WTC11 (cell line): ENCODE measurements at regions not wholly inside any gene's neighbourhood (a gene's known extent, or its start where the extent isn't known, plus 50 kb on each side); places are given as distances from the start of the nearest gene placed in this dataset.

Experiments used
- ATAC-seq: fragments of 200-7000 bp; cut with Tn5 transposase; 2 replicates; pipeline ENCODE4 v1.10.0; 2021; ENCODE audit warnings: mild to moderate bottlenecking, moderate library complexity
- CTCF ChIA-PET: fragments of 300-600 bp; sonication (Branson Sonifier 250); formaldehyde crosslinking; loops from one replicate; lab custom pipeline; 2021; ENCODE audit warnings: antibody characterized with exemption; lab: Charles Lee
- POLR2A ChIA-PET: fragments of 350-600 bp; sonication (Branson Sonifier 250); formaldehyde crosslinking; loops from one replicate; lab custom pipeline; 2021; ENCODE audit warnings: antibody characterized with exemption; lab: Charles Lee
- DNase-seq: peaks from one replicate; pipeline ENCODE4 v3.0.0; 2021; ENCODE audit warnings: low spot score
- H3K27ac Mint-ChIP-seq: 2 replicates; pipeline ENCODE4 v1.8.0; 2021; ENCODE audit warnings: mixed read lengths
- H3K27me3 Mint-ChIP-seq: 2 replicates; pipeline ENCODE4 v1.8.0; 2021; ENCODE audit warnings: low read depth, mild to moderate bottlenecking, moderate library complexity, mixed read lengths
- H3K36me3 Mint-ChIP-seq: 2 replicates; pipeline ENCODE4 v1.8.0; 2021; ENCODE audit warnings: mixed read lengths
- H3K4me1 Mint-ChIP-seq: 2 replicates; pipeline ENCODE4 v1.8.0; 2022; ENCODE audit warnings: mixed read lengths
- H3K4me3 Mint-ChIP-seq: 2 replicates; pipeline ENCODE4 v1.8.0; 2021; ENCODE audit warnings: mild to moderate bottlenecking, moderate library complexity, mixed read lengths
- H3K9me3 Mint-ChIP-seq: 2 replicates; pipeline ENCODE4 v1.8.0; 2021; ENCODE audit warnings: mixed read lengths
- ESRRA ChIP-seq: sonication (generic); formaldehyde crosslinking; IDR thresholded peaks from 2 replicates; pipeline ENCODE4 v1.8.1; 2022; ENCODE audit warnings: mild to moderate bottlenecking, missing genetic modification reagents, borderline replicate concordance
- FOXP1 ChIP-seq: sonication (generic); formaldehyde crosslinking; IDR thresholded peaks from 2 replicates; pipeline ENCODE4 v1.8.0; 2022; ENCODE audit warnings: missing genetic modification reagents, mild to moderate bottlenecking, moderate library complexity, borderline replicate concordance
- GRHL2 ChIP-seq: fragments of 250-450 bp; sonication (Bioruptor Pico); IDR thresholded peaks from 2 replicates; pipeline ENCODE4 v1.8.0; 2022; ENCODE audit warnings: mild to moderate bottlenecking, moderate library complexity; ENCODE audit not compliant: insufficient replicate concordance, severe bottlenecking
- GTF2I ChIP-seq: fragments of 250-450 bp; sonication (Bioruptor Pico); conservative IDR thresholded peaks from 2 replicates; pipeline ENCODE4 v1.4.0; 2021; ENCODE audit warnings: mild to moderate bottlenecking
- IRF2 ChIP-seq: sonication (generic); formaldehyde crosslinking; IDR thresholded peaks from 2 replicates; pipeline ENCODE4 v1.8.0; 2022; ENCODE audit warnings: low read depth, missing genetic modification reagents, borderline replicate concordance
- NFATC4 ChIP-seq: fragments of 250-450 bp; sonication (Bioruptor Pico); IDR thresholded peaks from 2 replicates; pipeline ENCODE4 v1.9.0; 2021; ENCODE audit warnings: mild to moderate bottlenecking
- NR1H2 ChIP-seq: sonication (generic); formaldehyde crosslinking; IDR thresholded peaks from 2 replicates; pipeline ENCODE4 v1.9.0; 2021; ENCODE audit warnings: mild to moderate bottlenecking, moderate library complexity, missing genetic modification reagents
- RELA ChIP-seq: sonication (generic); formaldehyde crosslinking; IDR thresholded peaks from 2 replicates; pipeline ENCODE4 v1.8.1; 2022; ENCODE audit warnings: missing genetic modification reagents, mild to moderate bottlenecking, borderline replicate concordance
- SMAD4 ChIP-seq: sonication (generic); formaldehyde crosslinking; IDR thresholded peaks from 2 replicates; pipeline ENCODE4 v1.8.0; 2022; ENCODE audit warnings: mild to moderate bottlenecking, missing genetic modification reagents
- ZNF396 ChIP-seq: fragments of 250-450 bp; sonication (Bioruptor Pico); IDR thresholded peaks from 2 replicates; pipeline ENCODE4 v1.8.0; 2021; ENCODE audit warnings: mild to moderate bottlenecking, moderate library complexity, borderline replicate concordance
- ZNF416 ChIP-seq: fragments of 250-450 bp; sonication (Bioruptor Pico); IDR thresholded peaks from 2 replicates; pipeline ENCODE4 v1.9.0; 2021; ENCODE audit warnings: mild to moderate bottlenecking, inconsistent platforms
- TF ChIP-seq, protein P1 (sequence below): sonication (generic); formaldehyde crosslinking; IDR thresholded peaks from 2 replicates; pipeline ENCODE4 v1.8.1; 2023; ENCODE audit warnings: mild to moderate bottlenecking, moderate library complexity, missing genetic modification reagents
- TF ChIP-seq, protein P2 (sequence below): sonication (generic); formaldehyde crosslinking; IDR thresholded peaks from 2 replicates; pipeline ENCODE4 v1.8.1; 2022; ENCODE audit warnings: mild to moderate bottlenecking, missing genetic modification reagents, moderate library complexity, borderline replicate concordance
- TF ChIP-seq, protein P3 (sequence below): fragments of 250-450 bp; sonication (Bioruptor Pico); IDR thresholded peaks from 2 replicates; pipeline ENCODE4 v1.9.0; 2021; ENCODE audit warnings: mild to moderate bottlenecking
- TF ChIP-seq, protein P4 (sequence below): sonication (generic); formaldehyde crosslinking; IDR thresholded peaks from 2 replicates; pipeline ENCODE4 v1.8.1; 2023; ENCODE audit warnings: mild to moderate bottlenecking, missing genetic modification reagents, moderate library complexity
- TF ChIP-seq, protein P5 (sequence below): sonication (generic); formaldehyde crosslinking; IDR thresholded peaks from 2 replicates; pipeline ENCODE4 v1.8.1; 2023; ENCODE audit warnings: mild to moderate bottlenecking, missing genetic modification reagents, moderate library complexity
- TF ChIP-seq, protein P6 (sequence below): sonication (generic); formaldehyde crosslinking; IDR thresholded peaks from 2 replicates; pipeline ENCODE4 v1.8.0; 2022; ENCODE audit warnings: mild to moderate bottlenecking, missing genetic modification reagents
- TF ChIP-seq, protein P7 (sequence below): sonication (generic); formaldehyde crosslinking; IDR thresholded peaks from 2 replicates; pipeline ENCODE4 v1.8.1; 2022; ENCODE audit warnings: low read depth, mild to moderate bottlenecking, moderate library complexity, missing genetic modification reagents, borderline replicate concordance
- TF ChIP-seq, protein P8 (sequence below): sonication (generic); formaldehyde crosslinking; IDR thresholded peaks from 2 replicates; pipeline ENCODE4 v1.8.1; 2023; ENCODE audit warnings: mild to moderate bottlenecking, missing genetic modification reagents

DNA sequence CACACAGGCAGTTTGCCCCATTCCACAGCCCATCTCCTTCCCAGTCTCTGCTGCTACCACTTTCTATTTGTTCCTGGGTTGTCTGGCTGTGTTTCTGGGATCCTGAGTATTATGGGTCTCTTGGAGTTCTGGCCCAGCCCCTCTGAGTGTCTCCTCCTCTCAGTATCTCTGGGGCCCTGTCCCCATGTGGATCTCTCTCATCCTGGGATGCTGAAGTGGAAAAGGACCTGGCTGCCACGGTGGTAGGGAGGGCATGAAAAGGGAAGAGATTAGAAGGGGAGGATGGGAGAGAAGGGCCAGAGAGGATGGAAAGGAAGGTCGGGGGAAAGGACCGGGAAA, 54.5 kb upstream of the LBX1 start:
- Mint-ChIP-seq H3K27me3 (peaks cover 70% of the 10 kb centered on the region), H3K4me3 (peak overlapping the region; percentile 63), H3K36me3 (no peaks in the 10 kb centered on the region), H3K27ac (no peak overlapping the region), H3K9me3 (no peaks in the 10 kb centered on the region), H3K4me1 (peaks cover 62% of the 10 kb centered on the region)
- POLR2A ChIA-PET: interaction anchor here (0.9 kb wide), 1 partner anchor 61 kb away, joined by 3 read pairs; no protein-coding TSS in a partner anchor
- TF ChIP-seq GRHL2 (CRISPR knock-in tag) (no peak), FOXP1 (CRISPR knock-in tag) (no peak), ESRRA (CRISPR knock-in tag) (no peak), ZNF396 (CRISPR knock-in tag) (no peak), RELA (CRISPR knock-in tag) (no peak), SMAD4 (CRISPR knock-in tag) (no peak), NFATC4 (CRISPR knock-in tag) (no peak), GTF2I (no peak), NR1H2 (CRISPR knock-in tag) (no peak), ZNF416 (CRISPR knock-in tag) (no peak)
- TF ChIP-seq, protein P1, sequence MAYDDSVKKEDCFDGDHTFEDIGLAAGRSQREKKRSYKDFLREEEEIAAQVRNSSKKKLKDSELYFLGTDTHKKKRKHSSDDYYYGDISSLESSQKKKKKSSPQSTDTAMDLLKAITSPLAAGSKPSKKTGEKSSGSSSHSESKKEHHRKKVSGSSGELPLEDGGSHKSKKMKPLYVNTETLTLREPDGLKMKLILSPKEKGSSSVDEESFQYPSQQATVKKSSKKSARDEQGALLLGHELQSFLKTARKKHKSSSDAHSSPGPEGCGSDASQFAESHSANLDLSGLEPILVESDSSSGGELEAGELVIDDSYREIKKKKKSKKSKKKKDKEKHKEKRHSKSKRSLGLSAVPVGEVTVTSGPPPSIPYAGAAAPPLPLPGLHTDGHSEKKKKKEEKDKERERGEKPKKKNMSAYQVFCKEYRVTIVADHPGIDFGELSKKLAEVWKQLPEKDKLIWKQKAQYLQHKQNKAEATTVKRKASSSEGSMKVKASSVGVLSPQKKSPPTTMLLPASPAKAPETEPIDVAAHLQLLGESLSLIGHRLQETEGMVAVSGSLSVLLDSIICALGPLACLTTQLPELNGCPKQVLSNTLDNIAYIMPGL (CRISPR knock-in tag): no peak
- TF ChIP-seq, protein P2, sequence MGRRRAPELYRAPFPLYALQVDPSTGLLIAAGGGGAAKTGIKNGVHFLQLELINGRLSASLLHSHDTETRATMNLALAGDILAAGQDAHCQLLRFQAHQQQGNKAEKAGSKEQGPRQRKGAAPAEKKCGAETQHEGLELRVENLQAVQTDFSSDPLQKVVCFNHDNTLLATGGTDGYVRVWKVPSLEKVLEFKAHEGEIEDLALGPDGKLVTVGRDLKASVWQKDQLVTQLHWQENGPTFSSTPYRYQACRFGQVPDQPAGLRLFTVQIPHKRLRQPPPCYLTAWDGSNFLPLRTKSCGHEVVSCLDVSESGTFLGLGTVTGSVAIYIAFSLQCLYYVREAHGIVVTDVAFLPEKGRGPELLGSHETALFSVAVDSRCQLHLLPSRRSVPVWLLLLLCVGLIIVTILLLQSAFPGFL (CRISPR knock-in tag): no peak
- TF ChIP-seq, protein P3, sequence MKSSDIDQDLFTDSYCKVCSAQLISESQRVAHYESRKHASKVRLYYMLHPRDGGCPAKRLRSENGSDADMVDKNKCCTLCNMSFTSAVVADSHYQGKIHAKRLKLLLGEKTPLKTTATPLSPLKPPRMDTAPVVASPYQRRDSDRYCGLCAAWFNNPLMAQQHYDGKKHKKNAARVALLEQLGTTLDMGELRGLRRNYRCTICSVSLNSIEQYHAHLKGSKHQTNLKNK (CRISPR knock-in tag): no peak
- TF ChIP-seq, protein P4, sequence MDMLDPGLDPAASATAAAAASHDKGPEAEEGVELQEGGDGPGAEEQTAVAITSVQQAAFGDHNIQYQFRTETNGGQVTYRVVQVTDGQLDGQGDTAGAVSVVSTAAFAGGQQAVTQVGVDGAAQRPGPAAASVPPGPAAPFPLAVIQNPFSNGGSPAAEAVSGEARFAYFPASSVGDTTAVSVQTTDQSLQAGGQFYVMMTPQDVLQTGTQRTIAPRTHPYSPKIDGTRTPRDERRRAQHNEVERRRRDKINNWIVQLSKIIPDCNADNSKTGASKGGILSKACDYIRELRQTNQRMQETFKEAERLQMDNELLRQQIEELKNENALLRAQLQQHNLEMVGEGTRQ: no peak
- TF ChIP-seq, protein P5, sequence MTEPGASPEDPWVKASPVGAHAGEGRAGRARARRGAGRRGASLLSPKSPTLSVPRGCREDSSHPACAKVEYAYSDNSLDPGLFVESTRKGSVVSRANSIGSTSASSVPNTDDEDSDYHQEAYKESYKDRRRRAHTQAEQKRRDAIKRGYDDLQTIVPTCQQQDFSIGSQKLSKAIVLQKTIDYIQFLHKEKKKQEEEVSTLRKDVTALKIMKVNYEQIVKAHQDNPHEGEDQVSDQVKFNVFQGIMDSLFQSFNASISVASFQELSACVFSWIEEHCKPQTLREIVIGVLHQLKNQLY (CRISPR knock-in tag): no peak
- TF ChIP-seq, protein P6, sequence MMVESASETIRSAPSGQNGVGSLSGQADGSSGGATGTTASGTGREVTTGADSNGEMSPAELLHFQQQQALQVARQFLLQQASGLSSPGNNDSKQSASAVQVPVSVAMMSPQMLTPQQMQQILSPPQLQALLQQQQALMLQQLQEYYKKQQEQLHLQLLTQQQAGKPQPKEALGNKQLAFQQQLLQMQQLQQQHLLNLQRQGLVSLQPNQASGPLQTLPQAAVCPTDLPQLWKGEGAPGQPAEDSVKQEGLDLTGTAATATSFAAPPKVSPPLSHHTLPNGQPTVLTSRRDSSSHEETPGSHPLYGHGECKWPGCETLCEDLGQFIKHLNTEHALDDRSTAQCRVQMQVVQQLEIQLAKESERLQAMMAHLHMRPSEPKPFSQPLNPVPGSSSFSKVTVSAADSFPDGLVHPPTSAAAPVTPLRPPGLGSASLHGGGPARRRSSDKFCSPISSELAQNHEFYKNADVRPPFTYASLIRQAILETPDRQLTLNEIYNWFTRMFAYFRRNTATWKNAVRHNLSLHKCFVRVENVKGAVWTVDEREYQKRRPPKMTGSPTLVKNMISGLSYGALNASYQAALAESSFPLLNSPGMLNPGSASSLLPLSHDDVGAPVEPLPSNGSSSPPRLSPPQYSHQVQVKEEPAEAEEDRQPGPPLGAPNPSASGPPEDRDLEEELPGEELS (CRISPR knock-in tag): no peak
- no peak for DNase-seq
- CTCF ChIA-PET: interaction anchor here (0.6 to 12.3 kb wide), 9 partner anchors 9 to 160 kb away, joined by 5 to 203 read pairs (median 8); no protein-coding TSS in a partner anchor
- ATAC-seq: no peak

DNA sequence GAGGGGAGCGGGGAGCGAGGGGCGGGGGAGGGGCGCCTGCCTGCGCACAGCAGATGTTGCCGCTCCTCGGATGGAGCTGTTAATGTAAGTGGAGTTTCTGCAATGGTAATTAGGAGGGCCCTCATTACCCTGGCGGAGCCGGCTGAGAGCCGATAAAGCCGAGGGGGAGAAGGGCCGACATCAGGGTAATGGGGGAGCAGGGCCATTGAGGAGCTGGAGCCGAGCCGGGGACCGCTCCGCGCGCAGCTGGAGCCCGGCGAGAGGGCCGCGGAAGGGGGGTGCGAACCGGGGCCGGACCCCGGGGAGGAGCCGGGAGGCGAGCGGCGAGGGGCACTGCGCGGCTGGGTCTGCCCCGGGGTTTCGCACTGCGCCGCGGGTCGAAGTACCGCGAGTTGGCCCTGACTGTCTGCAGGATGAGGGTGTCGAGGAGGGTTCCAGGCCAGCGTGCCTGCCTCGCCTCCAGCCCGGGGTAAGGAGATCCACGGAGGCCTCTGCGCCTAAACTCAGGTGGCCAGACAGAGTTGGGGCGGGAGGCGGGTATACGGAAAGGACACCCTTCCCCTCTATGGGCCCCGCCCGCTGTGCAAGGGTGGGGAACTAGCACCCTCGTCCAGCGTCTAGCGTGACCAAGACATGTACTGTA, 55.0 kb upstream of the LBX1 start:
- H3K4me3 Mint-ChIP-seq: peak overlapping the region; percentile 63
- H3K27me3 Mint-ChIP-seq: peaks cover 75% of the 10 kb centered on the region
- POLR2A ChIA-PET: interaction anchor here (0.9 kb wide), 1 partner anchor 61 kb away, joined by 3 read pairs; no protein-coding TSS in a partner anchor
- no peak overlapping the region for H3K27ac Mint-ChIP-seq
- ATAC-seq (peak; percentile 8), DNase-seq (peak; percentile 40)
- no peaks in the 10 kb centered on the region for H3K9me3 Mint-ChIP-seq
- peaks cover 64% of the 10 kb centered on the region for H3K4me1 Mint-ChIP-seq
- CTCF ChIA-PET: interaction anchor here (0.5 to 12.3 kb wide), 12 partner anchors 8 to 286 kb away, joined by 3 to 203 read pairs (median 6); no protein-coding TSS in a partner anchor
- H3K36me3 Mint-ChIP-seq: no peaks in the 10 kb centered on the region
- TF ChIP-seq, protein P7, sequence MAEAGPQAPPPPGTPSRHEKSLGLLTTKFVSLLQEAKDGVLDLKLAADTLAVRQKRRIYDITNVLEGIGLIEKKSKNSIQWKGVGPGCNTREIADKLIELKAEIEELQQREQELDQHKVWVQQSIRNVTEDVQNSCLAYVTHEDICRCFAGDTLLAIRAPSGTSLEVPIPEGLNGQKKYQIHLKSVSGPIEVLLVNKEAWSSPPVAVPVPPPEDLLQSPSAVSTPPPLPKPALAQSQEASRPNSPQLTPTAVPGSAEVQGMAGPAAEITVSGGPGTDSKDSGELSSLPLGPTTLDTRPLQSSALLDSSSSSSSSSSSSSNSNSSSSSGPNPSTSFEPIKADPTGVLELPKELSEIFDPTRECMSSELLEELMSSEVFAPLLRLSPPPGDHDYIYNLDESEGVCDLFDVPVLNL (CRISPR knock-in tag): no peak
- TF ChIP-seq, protein P8, sequence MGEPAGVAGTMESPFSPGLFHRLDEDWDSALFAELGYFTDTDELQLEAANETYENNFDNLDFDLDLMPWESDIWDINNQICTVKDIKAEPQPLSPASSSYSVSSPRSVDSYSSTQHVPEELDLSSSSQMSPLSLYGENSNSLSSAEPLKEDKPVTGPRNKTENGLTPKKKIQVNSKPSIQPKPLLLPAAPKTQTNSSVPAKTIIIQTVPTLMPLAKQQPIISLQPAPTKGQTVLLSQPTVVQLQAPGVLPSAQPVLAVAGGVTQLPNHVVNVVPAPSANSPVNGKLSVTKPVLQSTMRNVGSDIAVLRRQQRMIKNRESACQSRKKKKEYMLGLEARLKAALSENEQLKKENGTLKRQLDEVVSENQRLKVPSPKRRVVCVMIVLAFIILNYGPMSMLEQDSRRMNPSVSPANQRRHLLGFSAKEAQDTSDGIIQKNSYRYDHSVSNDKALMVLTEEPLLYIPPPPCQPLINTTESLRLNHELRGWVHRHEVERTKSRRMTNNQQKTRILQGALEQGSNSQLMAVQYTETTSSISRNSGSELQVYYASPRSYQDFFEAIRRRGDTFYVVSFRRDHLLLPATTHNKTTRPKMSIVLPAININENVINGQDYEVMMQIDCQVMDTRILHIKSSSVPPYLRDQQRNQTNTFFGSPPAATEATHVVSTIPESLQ (CRISPR knock-in tag): no peak
- TF ChIP-seq, protein P1 (CRISPR knock-in tag): no peak
- TF ChIP-seq IRF2 (CRISPR knock-in tag): no peak
